HG03066 (cell line): ENCODE measurements at regions not wholly inside any gene's neighbourhood (a gene's known extent, or its start where the extent isn't known, plus 50 kb on each side); places are given as distances from the start of the nearest gene placed in this dataset.
A peak's percentile ranks its signal among the peaks of the same experiment; 100 is the strongest.

ENCODE experiments used
- ATAC-seq: cut with Tn5 transposase; IDR thresholded peaks from one replicate; pipeline ENCODE4 v1.9.1; 2021; ENCODE audit warnings: low read depth; ENCODE audit not compliant: unreplicated experiment

GRCh38 chr10:89879121-89879520 lies 177.7 kb downstream of the KIF20B start:
- ATAC-seq, result no peak

GRCh38 chr10:89887406-89887805 lies 186.0 kb downstream of the KIF20B start:
- peak; percentile 43 for ATAC-seq

GRCh38 chr10:89887830-89888229 lies 186.4 kb downstream of the KIF20B start:
- peak; percentile 55 for ATAC-seq

GRCh38 chr10:89888321-89889070 lies 187.1 kb downstream of the KIF20B start:
- ATAC-seq, result peak; percentile 82

GRCh38 chr10:89889606-89890005 lies 188.2 kb downstream of the KIF20B start:
- ATAC-seq, result no peak

GRCh38 chr10:89891006-89891535 lies 189.7 kb downstream of the KIF20B start:
- ATAC-seq, result no peak

GRCh38 chr10:89894051-89894450 lies 192.7 kb downstream of the KIF20B start:
- no peak for ATAC-seq

GRCh38 chr10:89900554-89900953 lies 199.2 kb downstream of the KIF20B start:
- ATAC-seq, result no peak

- no peak for ATAC-seq
Observed at GRCh38 chr10:89901895-89902294, 200.5 kb downstream of the KIF20B start.

- no peak for ATAC-seq
Observed at GRCh38 chr10:89904755-89905154, 203.4 kb downstream of the KIF20B start.

GRCh38 chr10:89909752-89910151 lies 208.4 kb downstream of the KIF20B start:
- ATAC-seq, result no peak

GRCh38 chr10:89915021-89915420 lies 213.6 kb downstream of the KIF20B start:
- no peak for ATAC-seq

GRCh38 chr10:89915968-89916367 lies 214.6 kb downstream of the KIF20B start:
- ATAC-seq, result no peak

GRCh38 chr10:89916468-89917215 lies 215.3 kb downstream of the KIF20B start:
- no peak for ATAC-seq

GRCh38 chr10:89921403-89921802 lies 220.0 kb downstream of the KIF20B start:
- ATAC-seq, result no peak

GRCh38 chr10:89923661-89924060 lies 222.3 kb downstream of the KIF20B start:
- ATAC-seq, result no peak

GRCh38 chr10:89924261-89924660 lies 222.9 kb downstream of the KIF20B start:
- no peak for ATAC-seq

GRCh38 chr10:89926736-89927135 lies 225.3 kb downstream of the KIF20B start:
- no peak for ATAC-seq

GRCh38 chr10:89929282-89930026 lies 228.1 kb downstream of the KIF20B start:
- no peak for ATAC-seq

GRCh38 chr10:89937494-89937893 lies 236.1 kb downstream of the KIF20B start:
- no peak for ATAC-seq

- no peak for ATAC-seq
Observed at GRCh38 chr10:89940076-89940475, 238.7 kb downstream of the KIF20B start.
